GM21447 (cell line): ENCODE measurements at regions not wholly inside any gene's neighbourhood (a gene's known extent, or its start where the extent isn't known, plus 50 kb on each side); places are given as distances from the start of the nearest gene placed in this dataset.
"Not testable (repeated sequence)": the region's sequence is repeated elsewhere in the genome, so short reads cannot be mapped to it uniquely, and the experiment has no call there.

Experiments used
- ATAC-seq: cut with Tn5 transposase; IDR thresholded peaks from one replicate; pipeline ENCODE4 v1.9.1; 2021; ENCODE audit not compliant: unreplicated experiment

GRCh38 chr5:159805021-159805420, 111.3 kb upstream of the ADRA1B start:
- no peak for ATAC-seq

DNA sequence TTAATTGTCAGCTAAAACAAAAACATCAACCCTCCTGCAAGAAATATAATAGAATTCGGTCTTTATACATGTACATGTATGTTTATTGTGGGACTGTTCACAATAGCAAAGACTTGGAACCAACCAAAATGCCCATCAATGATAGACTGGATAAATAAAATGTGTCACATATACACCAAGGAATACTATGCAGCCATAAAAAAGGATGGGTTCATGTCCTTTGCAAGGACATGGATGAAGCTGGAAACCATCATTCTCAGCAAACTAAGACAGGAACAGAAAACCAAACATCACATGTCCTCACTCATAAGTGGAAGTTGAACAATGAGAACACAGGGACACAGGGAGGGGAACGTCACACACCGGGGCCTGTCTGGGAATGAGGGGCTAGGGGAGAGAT, 109.1 kb upstream of the ADRA1B start:
- not testable (repeated sequence) for ATAC-seq

DNA sequence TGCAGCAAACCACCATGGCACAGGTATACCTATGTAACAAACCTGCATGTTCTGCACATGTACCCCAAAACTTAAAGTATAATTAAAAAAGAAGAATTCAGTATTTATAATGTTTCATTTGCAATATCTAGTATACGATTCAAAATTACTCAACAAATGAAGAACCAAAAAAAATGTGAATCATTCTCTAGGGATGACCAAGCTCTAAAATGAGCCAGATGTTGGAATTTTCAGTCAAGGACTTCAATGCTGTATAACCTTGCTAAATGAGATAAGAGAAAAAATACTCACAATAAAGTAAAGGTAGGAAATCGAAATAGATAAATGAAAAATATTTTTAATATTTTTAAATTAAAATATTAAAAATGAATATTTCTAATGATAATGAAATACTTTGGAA, 108.7 kb upstream of the ADRA1B start:
- ATAC-seq, result no peak

DNA sequence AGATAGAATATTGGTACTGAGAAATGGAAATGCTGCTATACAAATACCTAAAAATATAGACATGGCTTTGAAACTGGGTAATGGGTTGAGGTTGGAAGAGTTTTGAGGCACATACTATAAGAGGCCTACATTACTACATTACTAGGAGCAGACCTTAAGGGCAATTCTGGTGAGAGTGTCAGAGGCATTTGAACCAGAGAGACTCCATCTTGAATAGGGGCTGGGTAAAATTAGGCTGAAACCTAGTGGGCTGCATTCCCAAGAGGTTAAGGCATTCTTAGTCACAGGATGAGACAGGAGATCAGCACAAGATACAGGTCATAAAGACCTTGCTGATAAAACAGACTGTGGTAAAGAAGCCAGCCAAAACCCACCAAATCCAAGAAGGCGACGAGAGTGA, 104.6 kb upstream of the ADRA1B start:
- ATAC-seq, result no peak

DNA sequence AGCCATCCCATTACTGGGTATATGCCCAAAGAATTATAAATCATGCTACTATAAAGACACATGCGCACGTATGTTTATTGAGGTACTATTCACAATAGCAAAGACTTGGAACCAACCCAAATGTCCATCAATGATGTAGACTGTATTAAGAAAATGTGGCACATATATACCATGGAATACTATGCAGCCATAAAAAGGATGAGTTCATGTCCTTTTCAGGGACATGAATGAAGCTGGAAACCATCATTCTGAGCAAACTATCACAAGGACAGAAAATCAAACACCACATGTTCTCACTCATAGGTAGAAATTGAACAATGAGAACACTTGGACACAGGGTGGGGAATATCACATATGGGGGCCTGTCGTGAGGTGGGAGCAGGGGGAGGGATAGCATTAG, 103.5 kb upstream of the ADRA1B start:
- not testable (repeated sequence) for ATAC-seq

GRCh38 chr5:159814222-159814621, 102.1 kb upstream of the ADRA1B start:
- no peak for ATAC-seq

- no peak for ATAC-seq
These were observed 101.3 kb upstream of the ADRA1B start for GRCh38 chr5:159814805-159815585.

DNA sequence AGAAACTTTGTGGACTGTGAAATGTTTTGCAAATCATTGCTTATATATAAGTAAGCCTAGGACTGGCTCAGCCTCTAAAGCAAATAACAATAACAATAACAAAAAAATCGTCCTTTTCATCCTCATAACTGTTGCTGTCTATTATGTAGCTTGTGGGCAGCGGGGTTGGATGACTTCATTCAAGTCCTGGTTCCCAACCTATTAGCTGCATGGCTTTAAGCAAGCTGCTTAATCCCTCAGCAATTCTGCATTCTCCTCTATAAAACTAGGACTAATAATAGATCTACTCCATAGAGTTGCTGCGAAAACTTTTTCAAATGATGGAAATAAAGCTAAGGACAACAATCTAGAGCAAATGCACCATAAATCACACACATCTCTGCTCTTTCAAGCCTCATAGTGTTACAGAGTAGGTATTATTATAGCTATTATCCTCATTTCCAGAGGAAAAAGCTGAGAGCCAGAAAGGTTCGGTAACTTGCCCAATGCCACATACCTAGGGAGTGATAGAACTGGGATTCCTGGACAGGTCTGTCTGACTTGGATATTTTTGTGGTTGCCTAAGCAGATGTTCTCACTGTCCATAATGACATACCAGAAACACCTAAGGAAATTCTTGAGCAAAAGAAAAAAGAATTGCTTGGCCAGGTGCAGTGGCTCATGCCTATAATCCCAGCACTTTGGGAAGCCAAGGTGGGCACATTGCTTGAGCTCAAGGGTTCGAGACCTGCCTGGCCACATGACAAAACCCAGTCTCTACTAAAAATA, 98.8 kb upstream of the ADRA1B start:
- ATAC-seq, result no peak

DNA sequence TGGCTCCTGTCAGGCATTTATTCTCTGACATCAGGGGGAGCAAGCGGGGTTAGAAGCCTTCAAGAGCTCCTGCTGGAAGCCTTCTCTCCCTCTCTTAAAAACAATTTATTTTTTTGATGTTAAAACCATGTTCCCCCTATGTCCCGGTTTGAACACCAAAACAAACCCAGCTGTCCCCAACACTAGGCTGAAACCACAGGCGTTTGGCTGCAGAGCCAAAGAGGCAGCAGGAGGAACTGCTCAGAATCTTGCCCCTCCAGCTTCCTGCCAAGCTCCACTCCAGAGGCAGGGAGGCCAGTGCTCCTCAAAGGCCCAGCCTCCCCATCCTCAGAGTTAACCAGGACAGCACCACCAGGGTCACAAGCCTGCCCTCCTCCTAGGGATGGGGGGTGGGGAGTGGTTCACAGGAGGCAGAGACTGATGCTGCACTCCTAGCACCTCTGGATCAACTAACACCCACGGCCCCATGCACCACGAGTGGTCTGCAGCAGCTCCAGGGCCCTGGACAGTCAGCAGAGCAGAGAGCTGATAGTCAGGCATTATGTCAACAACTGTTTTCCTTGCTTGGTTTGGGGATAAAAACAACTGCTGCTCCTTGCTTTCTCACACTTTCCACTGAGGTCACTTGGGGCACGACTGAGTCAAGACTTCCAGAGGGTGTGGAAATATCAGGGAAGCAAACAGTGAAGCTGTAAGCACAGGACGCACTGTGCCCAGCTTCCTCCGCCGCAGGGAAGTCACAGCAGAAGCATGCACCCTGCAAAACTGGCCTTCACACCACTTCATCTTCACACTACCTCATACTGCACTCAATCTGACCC, 96.5 kb upstream of the ADRA1B start:
- ATAC-seq, result no peak

- no peak for ATAC-seq
These were observed 95.6 kb upstream of the ADRA1B start for GRCh38 chr5:159820692-159821091.

GRCh38 chr5:159821461-159821940, 94.8 kb upstream of the ADRA1B start:
- ATAC-seq, result no peak

- no peak for ATAC-seq
These were observed 91.8 kb upstream of the ADRA1B start for GRCh38 chr5:159824188-159825161.

DNA sequence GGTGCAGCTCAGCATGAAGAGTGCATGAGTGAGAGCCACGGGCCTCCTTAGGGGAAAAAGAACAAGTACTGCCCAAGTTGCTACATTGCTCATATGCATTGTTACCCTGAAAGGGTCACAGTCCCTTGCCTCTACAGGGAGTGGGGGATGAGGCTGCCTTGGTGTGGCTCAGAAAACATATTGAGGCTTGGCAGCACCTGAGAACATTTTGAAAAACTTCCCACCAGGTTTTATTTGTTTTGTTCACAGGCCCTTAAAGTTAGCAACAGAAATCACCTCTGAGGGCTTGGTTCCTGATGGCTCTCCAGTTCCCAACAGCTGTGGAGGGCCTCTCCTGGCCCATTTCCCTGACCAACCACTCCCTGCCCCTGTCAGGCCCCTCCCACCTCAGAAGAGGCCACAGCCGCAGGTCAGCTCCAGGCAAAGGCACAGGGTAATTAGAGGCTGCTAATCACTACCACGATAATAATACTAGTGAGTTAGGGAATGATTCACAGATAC, 90.7 kb upstream of the ADRA1B start:
- no peak for ATAC-seq

DNA sequence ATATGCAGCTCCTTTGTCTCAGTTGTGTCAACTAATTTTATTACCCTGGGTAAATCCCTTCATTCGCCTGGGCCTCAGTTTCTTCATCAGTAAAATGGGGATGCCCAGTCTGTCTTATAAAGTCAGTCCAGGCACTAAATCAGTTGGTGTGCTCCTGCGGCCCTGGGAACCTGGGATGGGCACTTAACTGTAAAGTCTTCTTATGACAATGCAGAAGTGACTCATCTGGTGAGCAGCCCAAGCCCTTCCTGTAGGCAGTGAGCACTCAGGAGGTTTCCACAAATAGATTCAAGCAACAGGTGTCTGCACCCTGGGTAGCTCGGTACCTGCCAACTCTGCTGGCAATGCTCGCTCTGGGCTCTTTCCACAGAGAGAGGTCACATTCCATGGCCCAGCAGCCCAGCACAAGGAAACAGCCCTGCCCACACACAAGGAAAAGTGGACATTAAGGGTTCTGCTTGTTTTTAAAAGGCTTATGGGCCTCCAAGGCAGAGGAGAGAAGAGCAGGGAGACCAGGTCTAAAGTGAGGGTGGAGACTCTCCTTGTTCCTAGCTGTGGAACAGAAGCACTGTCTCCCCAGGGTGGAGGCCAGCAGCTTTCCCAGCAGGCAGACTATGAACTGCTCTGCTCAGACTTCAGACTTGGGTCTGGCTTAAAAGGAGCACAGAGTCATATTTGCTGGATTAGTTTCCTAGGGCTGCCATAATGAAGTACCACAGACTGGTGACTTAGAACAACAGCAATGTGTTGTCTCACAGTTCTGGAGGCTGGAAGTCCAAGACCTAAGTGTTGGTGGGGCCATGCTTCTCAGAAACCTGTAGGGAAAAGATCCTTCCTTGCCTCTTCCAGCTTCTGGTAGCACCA, 89.7 kb upstream of the ADRA1B start:
- ATAC-seq, result peak; percentile 98

GRCh38 chr5:159827861-159828260, 88.4 kb upstream of the ADRA1B start:
- no peak for ATAC-seq

DNA sequence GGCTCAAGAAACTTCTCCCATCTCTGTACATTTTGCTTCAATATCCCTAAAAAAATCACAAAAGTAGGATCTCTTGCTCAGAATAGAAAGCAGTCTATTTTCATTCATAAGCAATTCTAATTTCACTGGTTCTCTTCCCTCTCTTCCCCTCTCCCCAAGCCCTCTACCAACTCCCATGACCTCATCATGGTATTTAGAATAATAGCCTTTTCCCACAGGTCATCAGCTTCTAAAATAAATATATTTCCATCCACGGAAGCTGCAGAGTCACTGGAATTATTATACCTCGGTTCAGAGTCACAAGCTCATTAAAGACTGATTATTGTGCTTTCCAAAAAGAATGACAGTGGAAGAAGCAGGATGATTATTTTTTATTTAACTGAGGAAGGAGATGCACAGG, 84.2 kb upstream of the ADRA1B start:
- no peak for ATAC-seq

- ATAC-seq, result no peak
These were observed 83.2 kb upstream of the ADRA1B start for GRCh38 chr5:159833088-159833487.

DNA sequence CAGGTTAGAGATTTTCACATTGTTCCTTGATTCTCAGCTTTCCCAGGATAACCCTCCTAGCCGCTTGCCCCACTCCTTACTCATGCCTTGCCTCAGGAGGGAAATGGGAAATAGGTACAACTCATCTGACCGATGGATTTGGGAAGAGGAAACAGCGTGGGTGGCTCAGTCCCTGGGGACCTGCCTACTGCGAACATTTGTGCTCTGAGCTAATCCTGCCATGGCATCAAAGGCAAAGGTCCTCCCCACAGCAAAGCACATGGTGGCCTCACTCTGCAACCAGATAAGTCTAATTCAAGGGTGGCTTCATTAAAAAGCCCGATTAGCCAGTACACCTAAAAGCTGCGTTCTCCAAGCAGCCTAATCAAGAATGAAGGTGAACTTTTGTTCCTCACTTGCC, 82.4 kb upstream of the ADRA1B start:
- no peak for ATAC-seq

DNA sequence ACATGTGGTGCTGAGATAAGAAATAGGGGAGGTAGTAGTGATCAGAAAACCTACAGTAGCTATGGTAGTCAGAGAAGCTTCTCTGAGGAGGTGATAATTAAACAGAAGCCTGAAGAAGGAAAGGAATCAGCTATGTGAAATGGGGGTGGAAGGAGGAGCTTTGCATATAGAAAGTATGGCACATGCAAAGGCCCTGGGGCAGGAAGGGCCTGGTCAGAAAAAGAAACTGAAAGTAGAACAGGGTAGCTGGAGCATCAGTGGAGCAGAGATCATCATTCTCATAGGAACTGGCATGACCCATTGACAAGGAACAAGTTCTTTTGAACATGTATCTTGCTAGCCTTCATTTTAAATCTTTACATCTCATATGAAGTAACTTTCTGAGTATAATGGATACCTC, 80.7 kb upstream of the ADRA1B start:
- no peak for ATAC-seq
